ENCODE measurements at regions not wholly inside any gene's neighbourhood (a gene's known extent, or its start where the extent isn't known, plus 50 kb on each side); places are given as distances from the start of the nearest gene placed in this dataset.

DNA sequence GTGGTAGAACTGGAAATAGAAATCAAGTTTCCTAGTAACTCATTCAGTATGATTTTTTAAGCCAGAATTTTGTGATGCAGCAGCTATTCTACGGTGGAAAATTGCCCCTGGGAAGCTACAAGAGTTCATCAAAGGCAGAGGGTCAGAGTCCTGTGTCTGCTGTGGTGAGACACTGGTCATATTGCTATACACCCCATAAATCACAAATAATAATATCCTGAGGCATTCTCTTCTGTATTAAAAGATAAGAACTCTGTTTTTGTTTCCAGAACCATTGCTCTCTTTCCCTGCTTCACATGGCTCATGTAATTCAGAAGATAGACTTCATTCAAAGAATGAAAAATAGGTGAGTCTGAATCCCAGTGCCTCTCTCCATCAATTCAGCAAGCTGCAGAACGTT, 188.8 kb upstream of the NOCT start:
- no peak for TF ChIP-seq CTCF (conservative IDR thresholded peaks at IDR 0.05 in 1 of 2, IDR thresholded peaks at IDR 0.05 in 1 of 2; ENCODE audit: extremely low read depth in 1 of 2, insufficient read depth in 1 of 2, low read depth in 1 of 2, low read length in 2 of 2)
- TF ChIP-seq EZH2 (IDR thresholded peaks at IDR 0.05; ENCODE audit: borderline replicate concordance, low read length): no peak
